HG03066 (cell line): ENCODE measurements at regions not wholly inside any gene's neighbourhood (a gene's known extent, or its start where the extent isn't known, plus 50 kb on each side); places are given as distances from the start of the nearest gene placed in this dataset.

Experiments used
- ATAC-seq: cut with Tn5 transposase; IDR thresholded peaks from one replicate; pipeline ENCODE4 v1.9.1; 2021; ENCODE audit warnings: low read depth; ENCODE audit not compliant: unreplicated experiment

- ATAC-seq = no peak
Observed at GRCh38 chr19:28500296-28500695, 712.7 kb downstream of the UQCRFS1 start.

GRCh38 chr19:28498404-28498976 lies 714.5 kb downstream of the UQCRFS1 start:
- no peak for ATAC-seq

- no peak for ATAC-seq
Observed at GRCh38 chr19:28497887-28498286, 715.1 kb downstream of the UQCRFS1 start.

- no peak for ATAC-seq
Observed at GRCh38 chr19:28497137-28497536, 715.8 kb downstream of the UQCRFS1 start.

- no peak for ATAC-seq
Observed at GRCh38 chr19:28495046-28495445, 717.9 kb downstream of the UQCRFS1 start.

GRCh38 chr19:28494461-28494860 lies 718.5 kb downstream of the UQCRFS1 start:
- no peak for ATAC-seq

GRCh38 chr19:28493884-28494283 lies 719.1 kb downstream of the UQCRFS1 start:
- ATAC-seq = no peak

GRCh38 chr19:28492621-28493020 lies 720.3 kb downstream of the UQCRFS1 start:
- ATAC-seq = no peak

- ATAC-seq = no peak
Observed at GRCh38 chr19:28492201-28492600, 720.8 kb downstream of the UQCRFS1 start.

GRCh38 chr19:28489776-28490175 lies 723.2 kb downstream of the UQCRFS1 start:
- no peak for ATAC-seq

GRCh38 chr19:28489126-28489660 lies 723.8 kb downstream of the UQCRFS1 start:
- no peak for ATAC-seq

GRCh38 chr19:28487999-28488398 lies 725.0 kb downstream of the UQCRFS1 start:
- no peak for ATAC-seq

- no peak for ATAC-seq
Observed at GRCh38 chr19:28486926-28487325, 726.0 kb downstream of the UQCRFS1 start.

- ATAC-seq = no peak
Observed at GRCh38 chr19:28486473-28486872, 726.5 kb downstream of the UQCRFS1 start.

GRCh38 chr19:28485292-28485691 lies 727.7 kb downstream of the UQCRFS1 start:
- ATAC-seq = no peak

GRCh38 chr19:28483197-28483596 lies 729.8 kb downstream of the UQCRFS1 start:
- ATAC-seq = no peak

GRCh38 chr19:28482221-28482620 lies 730.7 kb downstream of the UQCRFS1 start:
- no peak for ATAC-seq

GRCh38 chr19:28481674-28482073 lies 731.3 kb downstream of the UQCRFS1 start:
- no peak for ATAC-seq

- ATAC-seq = no peak
Observed at GRCh38 chr19:28475525-28475924, 737.4 kb downstream of the UQCRFS1 start.

- ATAC-seq = no peak
Observed at GRCh38 chr19:28472843-28473242, 740.1 kb downstream of the UQCRFS1 start.

GRCh38 chr19:28471731-28472510 lies 741.0 kb downstream of the UQCRFS1 start:
- ATAC-seq = no peak

GRCh38 chr19:28469544-28469943 lies 743.4 kb downstream of the UQCRFS1 start:
- ATAC-seq = no peak
